NCI-H226 (cell line): ENCODE measurements at regions not wholly inside any gene's neighbourhood (a gene's known extent, or its start where the extent isn't known, plus 50 kb on each side); places are given as distances from the start of the nearest gene placed in this dataset.

ENCODE experiments used
- DNase-seq: peaks from one replicate; pipeline ENCODE4 v3.0.0-alpha.2; 2015

GRCh38 chr2:573805-574392 is 103.3 kb downstream of the TMEM18 start:
- no peak for DNase-seq

GRCh38 chr2:573025-573424 is 104.2 kb downstream of the TMEM18 start:
- DNase-seq = no peak

DNA sequence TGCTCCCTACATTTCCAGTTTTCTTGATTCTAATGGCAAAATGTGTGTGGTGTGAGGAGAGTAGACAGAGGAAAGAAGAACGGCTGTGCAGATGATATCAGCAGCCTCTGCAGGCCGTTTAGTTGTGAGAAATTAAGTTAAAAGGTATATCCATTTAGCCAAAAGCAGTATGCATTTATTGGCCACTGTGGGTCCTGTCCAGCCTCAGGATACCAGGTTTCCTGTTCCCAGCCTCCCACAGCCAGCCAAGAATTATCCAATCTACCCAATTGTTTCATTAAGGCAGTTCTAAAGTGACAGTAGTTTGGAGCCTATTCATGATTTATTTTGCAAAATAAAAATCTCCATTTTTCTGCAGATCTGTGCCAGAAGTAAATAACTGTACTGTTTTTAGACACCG is 107.5 kb downstream of the TMEM18 start:
- DNase-seq = no peak

- no peak for DNase-seq
Observed at GRCh38 chr2:568639-569235, 108.5 kb downstream of the TMEM18 start.

- no peak for DNase-seq
Observed at GRCh38 chr2:567865-568638, 109.2 kb downstream of the TMEM18 start.

DNA sequence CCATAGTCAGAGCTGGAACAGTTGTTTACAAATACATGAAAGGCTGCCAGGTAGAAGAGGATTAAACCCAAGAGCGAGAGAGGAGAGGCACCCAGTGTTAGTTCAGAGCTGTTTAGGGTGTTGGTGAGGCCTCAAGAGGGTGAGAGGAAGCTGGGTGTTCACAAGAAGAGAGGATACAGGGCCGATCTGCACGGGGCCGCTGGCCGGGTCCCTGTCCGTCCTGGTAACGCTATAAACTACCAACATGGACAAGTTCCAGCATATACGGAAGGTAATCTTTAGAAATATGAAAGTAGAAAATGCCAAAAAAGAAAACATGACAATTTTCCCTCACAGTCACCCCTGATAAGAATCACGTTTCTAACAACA is 109.7 kb downstream of the TMEM18 start:
- no peak for DNase-seq

- no peak for DNase-seq
Observed at GRCh38 chr2:566379-567313, 110.6 kb downstream of the TMEM18 start.

DNA sequence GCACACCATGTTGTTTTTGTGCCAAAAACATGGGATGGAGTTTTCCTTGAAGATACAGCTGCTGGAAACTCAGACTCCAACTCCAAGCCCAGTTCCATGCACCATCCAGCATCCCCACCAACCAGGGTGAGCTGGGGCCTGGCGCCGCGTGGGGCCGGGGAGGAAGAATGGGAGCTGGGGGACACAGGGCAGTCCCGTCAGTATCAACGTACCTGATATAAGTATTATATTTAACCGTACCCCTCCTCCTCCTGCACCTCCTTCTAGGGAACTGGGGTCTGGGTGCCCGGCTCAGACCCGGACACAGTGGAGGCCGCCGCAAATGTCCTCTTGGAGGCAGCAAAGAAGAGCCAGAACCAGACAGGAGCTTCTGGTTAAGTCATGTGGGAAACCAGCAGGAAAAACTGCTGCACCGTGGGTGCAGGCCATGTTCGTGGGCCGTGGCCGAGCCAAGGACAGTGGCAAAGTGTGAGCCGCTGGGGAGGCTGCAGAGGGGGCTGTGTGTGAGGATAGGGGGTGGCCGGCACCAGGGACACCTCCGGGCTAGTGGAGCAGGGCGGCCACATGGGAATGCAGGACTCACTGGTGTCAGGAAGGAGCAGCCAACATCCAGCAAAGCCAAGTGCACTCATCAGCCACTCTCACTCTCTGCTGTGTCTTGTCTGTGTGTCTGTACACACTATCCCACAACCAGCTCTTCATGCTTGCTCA is 112.6 kb downstream of the TMEM18 start:
- no peak for DNase-seq

DNA sequence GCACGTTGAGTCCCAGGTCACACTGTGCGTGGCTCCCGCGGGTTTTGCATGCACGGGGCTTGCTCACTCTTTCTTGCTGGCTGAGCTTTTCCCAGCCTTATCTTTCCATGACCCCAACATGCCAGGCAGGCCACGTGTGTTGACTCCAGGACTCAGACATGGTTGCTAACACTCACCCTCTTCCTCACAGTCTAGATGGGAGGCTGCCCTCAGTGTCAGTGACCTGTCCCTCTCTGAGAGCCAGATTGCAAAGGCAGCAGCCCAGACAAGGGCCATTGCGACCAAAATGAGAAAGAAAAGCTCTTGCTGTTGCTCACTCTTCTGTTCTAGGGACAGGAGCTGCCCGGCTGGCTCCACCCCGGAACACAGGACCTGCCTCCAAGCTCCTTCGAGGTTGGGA is 113.7 kb downstream of the TMEM18 start:
- DNase-seq = no peak

GRCh38 chr2:562391-563364 is 114.5 kb downstream of the TMEM18 start:
- DNase-seq = no peak

DNA sequence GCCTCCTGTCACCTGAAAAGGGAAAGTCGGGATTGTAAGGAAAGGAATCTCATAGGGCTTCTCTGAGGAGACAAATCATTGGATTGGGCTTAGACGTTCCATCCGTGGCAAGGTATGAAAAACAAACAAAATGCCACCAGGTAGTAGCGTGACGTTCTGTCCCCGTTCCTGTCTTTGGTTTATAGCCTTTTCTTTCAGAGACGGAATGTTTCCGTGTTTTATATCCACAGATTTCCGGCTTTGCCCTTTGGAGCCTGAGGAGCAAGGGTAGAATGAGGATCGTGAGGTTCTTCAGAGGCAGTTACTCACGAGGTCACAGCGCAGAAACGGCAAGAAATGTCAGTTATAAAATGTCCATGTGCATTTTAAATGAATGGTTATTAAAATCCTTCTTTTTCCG is 118.3 kb downstream of the TMEM18 start:
- no peak for DNase-seq

DNA sequence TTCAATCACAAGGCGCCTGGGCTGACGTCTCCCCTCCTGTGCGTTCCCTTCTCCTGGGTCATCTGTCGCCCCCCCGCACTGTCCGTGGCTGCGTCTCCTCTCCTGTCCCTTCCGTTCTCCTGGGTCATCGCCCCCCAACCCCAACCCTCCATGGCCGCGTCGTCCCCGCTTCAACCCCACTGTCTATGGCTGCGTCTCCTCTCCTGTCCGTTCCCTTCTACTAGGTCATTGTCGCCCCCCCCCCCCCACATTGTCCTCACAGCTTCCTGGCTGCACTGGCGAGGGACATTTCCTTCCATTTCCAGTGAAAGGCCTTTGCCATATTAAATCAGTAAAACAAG is 118.9 kb downstream of the TMEM18 start:
- no peak for DNase-seq

DNA sequence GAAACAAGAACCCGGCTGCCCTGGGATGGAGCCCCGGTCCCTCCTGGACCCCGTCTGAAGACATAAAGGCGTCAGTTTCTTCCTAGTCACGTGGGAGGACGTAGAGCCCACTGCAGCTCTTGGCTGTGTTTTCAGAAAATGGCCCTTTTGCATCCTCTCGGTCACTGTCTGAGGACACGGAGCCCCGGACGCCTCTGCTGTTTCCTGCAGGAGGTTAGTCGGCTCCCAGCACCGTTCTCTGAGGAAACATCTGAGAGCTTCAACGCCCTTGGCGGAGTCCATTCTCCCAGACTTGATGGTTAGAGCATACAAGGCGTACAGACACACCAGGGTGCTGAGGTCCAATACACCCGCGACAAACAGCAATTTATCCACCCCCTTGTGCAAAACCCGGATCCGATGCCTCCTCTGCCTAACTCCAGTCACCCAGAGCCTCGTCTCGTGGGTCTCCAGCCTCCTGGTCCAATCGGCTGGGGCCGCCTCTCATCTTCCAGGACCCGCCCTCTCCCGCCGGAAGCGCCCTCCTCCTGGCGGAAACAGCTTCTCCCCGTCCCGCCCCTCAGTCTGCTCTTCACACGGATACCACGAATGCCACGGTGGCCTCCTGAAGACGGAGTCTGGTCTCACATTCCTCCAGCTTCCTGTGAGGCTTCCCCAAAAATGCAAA is 119.4 kb downstream of the TMEM18 start:
- DNase-seq = no peak

DNA sequence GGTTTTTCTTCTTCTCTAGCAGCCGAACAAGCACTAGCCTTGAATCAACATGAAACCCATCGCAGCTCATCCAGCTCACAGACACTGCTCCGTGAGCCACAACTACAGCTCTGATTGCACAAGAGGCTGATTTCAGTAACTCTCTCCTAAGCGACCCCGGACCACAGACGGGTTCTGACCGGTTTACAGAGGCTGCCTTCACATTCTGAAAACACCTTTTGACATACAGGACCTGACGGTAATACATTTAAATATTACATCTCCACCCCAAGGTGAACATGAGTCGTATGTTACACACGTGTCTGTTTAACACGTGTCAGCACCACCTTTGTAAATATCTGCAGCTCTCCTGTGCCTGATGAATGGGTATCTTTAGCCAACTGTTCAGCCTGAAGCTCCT is 120.7 kb downstream of the TMEM18 start:
- no peak for DNase-seq

DNA sequence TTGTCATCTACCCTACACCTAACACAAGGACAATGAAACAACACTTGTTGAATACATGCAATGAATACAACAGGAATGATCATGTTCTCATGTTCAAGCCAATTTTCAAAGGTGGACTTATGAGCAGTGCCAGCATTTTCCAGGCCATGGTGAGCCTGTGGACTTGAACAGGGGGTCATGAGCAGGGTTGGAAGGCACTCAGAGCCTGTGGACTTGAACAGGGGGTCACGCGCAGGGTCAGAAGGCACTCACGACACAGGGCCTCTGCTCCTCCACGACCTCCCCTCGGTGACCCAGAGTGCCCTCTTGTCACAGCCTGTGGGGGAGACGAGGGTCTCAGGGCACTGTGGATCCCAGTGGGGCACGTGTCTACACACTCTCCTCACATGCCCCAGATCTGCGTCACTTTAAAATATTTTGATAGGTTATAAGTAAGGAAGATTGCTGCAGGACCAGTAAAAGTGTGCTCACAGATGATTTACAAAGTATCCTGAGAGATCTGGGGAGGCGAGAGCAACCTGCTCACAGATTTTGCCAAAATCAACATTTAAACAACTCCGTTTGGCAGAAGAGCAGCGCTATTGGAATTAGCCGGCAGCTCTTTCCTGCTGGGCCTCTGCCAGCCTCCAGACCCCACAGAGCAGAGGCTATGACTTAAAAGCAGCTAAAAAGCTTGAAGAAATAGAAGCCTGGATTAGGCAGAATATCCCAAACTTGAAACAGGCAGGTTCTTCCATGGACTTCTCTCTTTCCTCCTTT is 121.9 kb downstream of the TMEM18 start:
- DNase-seq = no peak

DNA sequence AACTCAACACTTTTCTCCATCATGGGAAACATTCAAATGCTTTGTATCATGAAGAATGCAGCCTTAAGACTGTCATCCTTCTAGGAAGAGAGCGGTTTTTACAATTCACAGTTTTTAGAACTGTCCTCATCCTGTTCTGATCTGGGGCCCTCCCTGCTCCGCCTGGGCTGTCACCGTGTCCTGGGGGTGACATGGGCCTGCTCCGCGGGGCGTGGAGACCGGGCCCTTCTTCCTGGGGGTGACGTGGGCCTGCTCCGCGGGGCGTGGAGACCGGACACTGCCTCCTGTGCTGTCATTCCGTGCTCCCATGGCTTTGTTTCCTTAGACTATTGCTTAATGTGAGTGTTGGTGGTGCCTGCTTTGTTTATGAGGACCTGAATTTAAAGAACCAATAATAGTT is 122.8 kb downstream of the TMEM18 start:
- no peak for DNase-seq

DNA sequence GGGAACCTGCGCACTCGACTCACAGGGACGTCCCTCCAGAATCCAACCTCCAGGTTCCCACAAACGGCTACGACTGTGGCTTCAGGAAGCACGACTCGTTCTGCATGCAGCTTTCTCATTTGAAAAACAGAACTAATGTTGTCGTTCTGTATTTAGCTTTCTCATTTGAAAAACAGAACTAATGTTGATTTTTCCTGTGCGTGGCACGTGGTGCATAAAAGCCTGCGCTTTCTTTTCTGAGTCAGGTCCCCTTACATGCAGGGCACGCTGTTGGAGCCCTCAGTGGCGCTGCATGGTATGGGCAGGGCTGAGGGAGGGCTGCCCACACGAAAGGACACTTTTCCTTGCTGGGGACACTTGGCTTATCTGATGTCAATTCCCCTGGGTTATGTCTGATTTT is 124.3 kb downstream of the TMEM18 start:
- DNase-seq = no peak

- no peak for DNase-seq
Observed at GRCh38 chr2:551621-552020, 125.6 kb downstream of the TMEM18 start.

- DNase-seq = no peak
Observed at GRCh38 chr2:550860-551567, 126.2 kb downstream of the TMEM18 start.
